Mesendoderm (in vitro differentiated cells): ENCODE measurements at regions not wholly inside any gene's neighbourhood (a gene's known extent, or its start where the extent isn't known, plus 50 kb on each side); places are given as distances from the start of the nearest gene placed in this dataset.

Experiments
- DNase-seq: peaks from one replicate; pipeline ENCODE4 v3.0.0; 2013
- H2AK5ac ChIP-seq: 2 replicates; pipeline ENCODE4 v1.6.1; 2013; ENCODE audit warnings: low read length, inconsistent platforms
- H2BK120ac ChIP-seq: 2 replicates; pipeline ENCODE4 v1.6.1; 2013; ENCODE audit warnings: low read depth, mild to moderate bottlenecking, low read length, moderate library complexity, mixed read lengths
- H2BK15ac ChIP-seq: replicated peaks from 2 replicates; pipeline ENCODE4 v1.6.1; 2013; ENCODE audit warnings: low read depth, mild to moderate bottlenecking, moderate library complexity
- H2BK5ac ChIP-seq: 2 replicates; pipeline ENCODE4 v1.6.1; 2013; ENCODE audit warnings: low read length, inconsistent platforms
- H3K18ac ChIP-seq: 2 replicates; pipeline ENCODE4 v1.6.1; 2013; ENCODE audit warnings: mild to moderate bottlenecking, low read length, mixed read lengths
- H3K23ac ChIP-seq: one replicate; pipeline ENCODE4 v1.6.1; 2013; ENCODE audit warnings: low read length
- H3K27ac ChIP-seq: 2 replicates; pipeline ENCODE4 v1.5.1; 2013; ENCODE audit warnings: low read depth, mild to moderate bottlenecking, inconsistent platforms, low read length, moderate library complexity
- H3K27me3 ChIP-seq: 2 replicates; pipeline ENCODE4 v1.6.1; 2013; ENCODE audit warnings: low read length, control low read depth, mild to moderate bottlenecking, inconsistent platforms; ENCODE audit not compliant: insufficient read depth, poor library complexity
- H3K36me3 ChIP-seq: 2 replicates; pipeline ENCODE4 v1.6.1; 2013; ENCODE audit warnings: low read length, inconsistent platforms; ENCODE audit not compliant: control insufficient read depth, insufficient read depth
- H3K4ac ChIP-seq: one replicate; pipeline ENCODE4 v1.6.1; 2013; ENCODE audit warnings: low read depth, mild to moderate bottlenecking, low read length, moderate library complexity
- H3K4me1 ChIP-seq: 2 replicates; pipeline ENCODE4 v1.6.1; 2013; ENCODE audit warnings: low read depth, low read length, inconsistent platforms; ENCODE audit not compliant: control insufficient read depth
- H3K4me2 ChIP-seq: 2 replicates; pipeline ENCODE4 v1.6.1; 2013; ENCODE audit warnings: low read length
- H3K4me3 ChIP-seq: 2 replicates; pipeline ENCODE4 v1.5.1; 2013; ENCODE audit warnings: mild to moderate bottlenecking, low read length
- H3K56ac ChIP-seq: one replicate; pipeline ENCODE4 v1.6.1; 2013; ENCODE audit warnings: low read length
- H3K79me1 ChIP-seq: 2 replicates; pipeline ENCODE4 v1.6.1; 2013; ENCODE audit warnings: low read length, inconsistent platforms
- H3K79me2 ChIP-seq: 2 replicates; pipeline ENCODE4 v1.6.1; 2013; ENCODE audit warnings: mild to moderate bottlenecking, low read length; ENCODE audit not compliant: control insufficient read depth, insufficient read depth
- H3K9ac ChIP-seq: 2 replicates; pipeline ENCODE4 v1.6.1; 2013; ENCODE audit warnings: low read length, inconsistent platforms
- H4K5ac ChIP-seq: one replicate; pipeline ENCODE4 v1.6.1; 2013; ENCODE audit warnings: low read length
- H4K8ac ChIP-seq: one replicate; pipeline ENCODE4 v1.6.1; 2013; ENCODE audit warnings: low read depth, mild to moderate bottlenecking, control low read depth, low read length, moderate library complexity
- WGBS: extraction: QIAGEN DNeasy Blood & Tissue Kit; methylation state at CpG from one replicate; pipeline ENCODE4 v1.1.7; 2013; ENCODE audit warnings: low lambda C conversion rate, missing lambda C conversion rate; ENCODE audit not compliant: insufficient coverage; ENCODE audit errors: extremely low coverage; 5-methylcytosine and 5-hydroxymethylcytosine counted together

GRCh38 chr13:73751290-73751689 lies 382.9 kb downstream of the KLF12 start:
- no peak overlapping the region for H3K18ac ChIP-seq
- no peak overlapping the region for H2BK5ac ChIP-seq
- no peak overlapping the region for H3K4me2 ChIP-seq
- DNase-seq, result no peak
- H3K4me1 ChIP-seq, result no peaks in the 10 kb centered on the region
- H2AK5ac ChIP-seq, result no peak overlapping the region
- H3K23ac ChIP-seq, result no peak overlapping the region
- no peaks in the 10 kb centered on the region for H3K79me2 ChIP-seq
- no peaks in the 10 kb centered on the region for H3K36me3 ChIP-seq
- H3K4me3 ChIP-seq, result no peak overlapping the region
- H3K27ac ChIP-seq, result no peak overlapping the region
- H2BK15ac ChIP-seq, result no peak overlapping the region
- no peak overlapping the region for H3K9ac ChIP-seq
- no peaks in the 10 kb centered on the region for H3K79me1 ChIP-seq
- whole genome bisulfite sequencing, result no CpG with 5 or more reads among the region's 3 CpGs
- no peak overlapping the region for H2BK120ac ChIP-seq
- no peak overlapping the region for H3K56ac ChIP-seq
- peak overlapping the region; percentile 13 for H4K8ac ChIP-seq
- H4K5ac ChIP-seq, result no peak overlapping the region
- H3K4ac ChIP-seq, result no peak overlapping the region
- H3K27me3 ChIP-seq, result no peaks in the 10 kb centered on the region

- no peaks in the 10 kb centered on the region for H3K4me1 ChIP-seq
- H3K18ac ChIP-seq, result no peak overlapping the region
- H3K56ac ChIP-seq, result no peak overlapping the region
- no peak overlapping the region for H2BK15ac ChIP-seq
- DNase-seq, result no peak
- H3K23ac ChIP-seq, result no peak overlapping the region
- no peak overlapping the region for H3K4ac ChIP-seq
- H4K8ac ChIP-seq, result no peak overlapping the region
- H4K5ac ChIP-seq, result no peak overlapping the region
- H2AK5ac ChIP-seq, result no peak overlapping the region
- no peaks in the 10 kb centered on the region for H3K27me3 ChIP-seq
- no CpG with 5 or more reads among the region's 1 CpG for WGBS
- no peak overlapping the region for H2BK5ac ChIP-seq
- H3K4me2 ChIP-seq, result no peak overlapping the region
- no peaks in the 10 kb centered on the region for H3K36me3 ChIP-seq
- H3K79me1 ChIP-seq, result no peaks in the 10 kb centered on the region
- H3K79me2 ChIP-seq, result no peaks in the 10 kb centered on the region
- no peak overlapping the region for H3K9ac ChIP-seq
- no peak overlapping the region for H3K27ac ChIP-seq
- H2BK120ac ChIP-seq, result no peak overlapping the region
- H3K4me3 ChIP-seq, result no peak overlapping the region
These were observed 385.8 kb downstream of the KLF12 start for GRCh38 chr13:73748404-73748803.

GRCh38 chr13:73745190-73745589 lies 389.0 kb downstream of the KLF12 start:
- Histone ChIP-seq H2BK15ac (no peak overlapping the region), H3K4me2 (no peak overlapping the region), H3K4ac (no peak overlapping the region), H3K79me1 (no peaks in the 10 kb centered on the region), H3K27ac (no peak overlapping the region), H4K8ac (no peak overlapping the region), H3K27me3 (no peaks in the 10 kb centered on the region), H4K5ac (no peak overlapping the region), H3K4me1 (peaks cover 7% of the 10 kb centered on the region), H3K79me2 (no peaks in the 10 kb centered on the region), H3K9ac (no peak overlapping the region), H2BK120ac (no peak overlapping the region), H2AK5ac (no peak overlapping the region), H2BK5ac (no peak overlapping the region), H3K18ac (no peak overlapping the region), H3K56ac (no peak overlapping the region), H3K36me3 (no peaks in the 10 kb centered on the region), H3K23ac (no peak overlapping the region), H3K4me3 (no peak overlapping the region)
- no CpG with 5 or more reads among the region's 2 CpGs for WGBS
- DNase-seq, result no peak

GRCh38 chr13:73742982-73743381 lies 391.2 kb downstream of the KLF12 start:
- Histone ChIP-seq H3K9ac (no peak overlapping the region), H3K4me1 (peaks cover 7% of the 10 kb centered on the region), H3K4me3 (no peak overlapping the region), H4K8ac (no peak overlapping the region), H3K4me2 (no peak overlapping the region), H3K27ac (no peak overlapping the region), H3K79me1 (no peaks in the 10 kb centered on the region), H3K18ac (no peak overlapping the region), H3K36me3 (no peaks in the 10 kb centered on the region), H2BK5ac (no peak overlapping the region), H3K79me2 (no peaks in the 10 kb centered on the region), H2BK120ac (no peak overlapping the region), H4K5ac (no peak overlapping the region), H2BK15ac (no peak overlapping the region), H3K23ac (no peak overlapping the region), H3K27me3 (no peaks in the 10 kb centered on the region), H3K4ac (no peak overlapping the region), H2AK5ac (no peak overlapping the region), H3K56ac (no peak overlapping the region)
- DNase-seq, result no peak
- no CpG with 5 or more reads among the region's 4 CpGs for WGBS

- no peak overlapping the region for H3K27ac ChIP-seq
- WGBS, result no CpG with 5 or more reads among the region's 3 CpGs
- H3K36me3 ChIP-seq, result no peaks in the 10 kb centered on the region
- no peak overlapping the region for H3K56ac ChIP-seq
- H2AK5ac ChIP-seq, result no peak overlapping the region
- H3K79me2 ChIP-seq, result no peaks in the 10 kb centered on the region
- no peak overlapping the region for H3K4ac ChIP-seq
- H4K5ac ChIP-seq, result no peak overlapping the region
- H3K4me1 ChIP-seq, result peaks cover 7% of the 10 kb centered on the region
- no peaks in the 10 kb centered on the region for H3K79me1 ChIP-seq
- H3K27me3 ChIP-seq, result no peaks in the 10 kb centered on the region
- no peak overlapping the region for H3K23ac ChIP-seq
- H3K4me2 ChIP-seq, result no peak overlapping the region
- H2BK15ac ChIP-seq, result no peak overlapping the region
- H3K9ac ChIP-seq, result no peak overlapping the region
- H3K18ac ChIP-seq, result no peak overlapping the region
- no peak overlapping the region for H4K8ac ChIP-seq
- H3K4me3 ChIP-seq, result no peak overlapping the region
- H2BK120ac ChIP-seq, result no peak overlapping the region
- no peak overlapping the region for H2BK5ac ChIP-seq
- DNase-seq, result peak; percentile 39
These were observed 392.5 kb downstream of the KLF12 start for GRCh38 chr13:73741742-73742141.

- Histone ChIP-seq H3K27ac (no peak overlapping the region), H3K4ac (no peak overlapping the region), H3K4me1 (peaks cover 7% of the 10 kb centered on the region), H3K36me3 (no peaks in the 10 kb centered on the region), H2BK15ac (no peak overlapping the region), H3K79me2 (no peaks in the 10 kb centered on the region), H3K56ac (no peak overlapping the region), H3K9ac (no peak overlapping the region), H3K4me3 (no peak overlapping the region), H3K18ac (no peak overlapping the region), H3K23ac (no peak overlapping the region), H4K8ac (no peak overlapping the region), H2BK120ac (no peak overlapping the region), H3K4me2 (no peak overlapping the region), H4K5ac (no peak overlapping the region), H2BK5ac (no peak overlapping the region), H3K27me3 (no peaks in the 10 kb centered on the region), H3K79me1 (no peaks in the 10 kb centered on the region), H2AK5ac (no peak overlapping the region)
- WGBS, result no CpG with 5 or more reads among the region's 8 CpGs
- peak; percentile 14 for DNase-seq
These were observed 393.1 kb downstream of the KLF12 start for GRCh38 chr13:73741111-73741510.
